ENCODE measurements at regions not wholly inside any gene's neighbourhood (a gene's known extent, or its start where the extent isn't known, plus 50 kb on each side); places are given as distances from the start of the nearest gene placed in this dataset.

- no peak for TF ChIP-seq TSHZ1 (CRISPR knock-in tag; IDR thresholded peaks at IDR 0.05)
- no peak for TF ChIP-seq NR4A1 (CRISPR knock-in tag; IDR thresholded peaks at IDR 0.05)
- peak; percentile 64; the same call in 1 of the 2 replicates for TF ChIP-seq NR4A1 (tag; IDR thresholded peaks at IDR 0.05)
- no peak for TF ChIP-seq ID3 (CRISPR knock-in tag; IDR thresholded peaks at IDR 0.05)
- TF ChIP-seq ID3 (tag; IDR thresholded peaks at IDR 0.05): 0 out of 2 replicates have a peak, but pooled peaks have one; percentile 51
- peak; percentile 45 for TF ChIP-seq MGA (IDR thresholded peaks at IDR 0.05)
- no peak for TF ChIP-seq THRA (IDR thresholded peaks at IDR 0.05)
- peak; percentile 73 for TF ChIP-seq SOX6 (IDR thresholded peaks at IDR 0.05)
- TF ChIP-seq CTBP1 (IDR thresholded peaks at IDR 0.05; ENCODE audit: borderline replicate concordance): peak; percentile 29; the same call in 1 of the 2 replicates
- peak; percentile 60; the same call in 1 of the 2 replicates for TF ChIP-seq L3MBTL2 (IDR thresholded peaks at IDR 0.05)
These were observed 52.9 kb upstream of the ZNF366 start (continued) for GRCh38 chr5:72559866-72560766.
